SU-DHL-6 (cell line): ENCODE measurements at regions not wholly inside any gene's neighbourhood (a gene's known extent, or its start where the extent isn't known, plus 50 kb on each side); places are given as distances from the start of the nearest gene placed in this dataset.

ENCODE experiments used
- CTCF ChIP-seq: fragments of 200-600 bp; sonication (generic); IDR thresholded peaks from one replicate; pipeline ENCODE4 v1.5.1; 2017; ENCODE audit warnings: antibody characterized with exemption, mild to moderate bottlenecking, low read length, moderate library complexity; ENCODE audit not compliant: insufficient read depth, poor library complexity, severe bottlenecking
- EZH2phosphoT487 ChIP-seq: fragments of 200-600 bp; sonication (generic), shearing (Covaris generic); conservative IDR thresholded peaks from 2 replicates; pipeline ENCODE4 v1.6.1; 2018; ENCODE audit warnings: mild to moderate bottlenecking, antibody characterized with exemption, low read length, moderate library complexity, mixed read lengths

- TF ChIP-seq CTCF (peak; percentile 46), EZH2phosphoT487 (no peak)
These were observed 410.5 kb upstream of the CADM2 start for GRCh38 chr3:84547971-84548970.
